ENCODE measurements at regions not wholly inside any gene's neighbourhood (a gene's known extent, or its start where the extent isn't known, plus 50 kb on each side); places are given as distances from the start of the nearest gene placed in this dataset.
"Not testable (repeated sequence)": the region's sequence is repeated elsewhere in the genome, so short reads cannot be mapped to it uniquely, and the experiment has no call there.

DNA sequence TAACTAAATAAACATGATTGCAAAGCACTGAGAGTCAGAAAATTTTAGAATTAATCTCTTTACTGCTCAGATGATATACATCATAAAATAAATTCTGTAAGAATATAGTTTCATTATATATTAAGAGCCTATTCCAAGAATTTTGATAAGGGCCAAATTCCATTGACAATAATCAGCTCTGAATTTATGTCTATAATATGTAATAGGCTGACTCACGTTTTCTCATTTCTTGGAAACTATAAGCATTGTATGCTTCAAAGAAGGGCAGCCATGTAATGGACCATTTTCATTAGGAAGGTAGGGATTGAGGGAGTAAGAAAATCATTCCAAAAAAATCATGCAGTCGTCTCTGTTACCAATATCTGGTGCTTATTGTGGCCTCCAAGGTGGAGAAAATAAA lies 315.9 kb downstream of the ZIC4 start:
- no peaks in the 10 kb centered on the region for H3K9me3 ChIP-seq (ENCODE audit: low read depth, low read length)
- H3K36me3 ChIP-seq (ENCODE audit: insufficient read depth, low read length) = no peaks in the 10 kb centered on the region
- no peak overlapping the region for H3K4me3 ChIP-seq
- no peak for DNase-seq (ENCODE audit: low read depth, low spot score)
- no peak overlapping the region for H3K9ac ChIP-seq (ENCODE audit: insufficient read length)
- no peak overlapping the region for H3K27ac ChIP-seq
- no peak for TF ChIP-seq FOXP2 (optimal IDR thresholded peaks at IDR 0.05; ENCODE audit: control extremely low read depth, extremely low read length, insufficient read depth)
- TF ChIP-seq POLR2AphosphoS5 (IDR thresholded peaks at IDR 0.05; ENCODE audit: borderline replicate concordance, low read depth, low read length) = no peak

DNA sequence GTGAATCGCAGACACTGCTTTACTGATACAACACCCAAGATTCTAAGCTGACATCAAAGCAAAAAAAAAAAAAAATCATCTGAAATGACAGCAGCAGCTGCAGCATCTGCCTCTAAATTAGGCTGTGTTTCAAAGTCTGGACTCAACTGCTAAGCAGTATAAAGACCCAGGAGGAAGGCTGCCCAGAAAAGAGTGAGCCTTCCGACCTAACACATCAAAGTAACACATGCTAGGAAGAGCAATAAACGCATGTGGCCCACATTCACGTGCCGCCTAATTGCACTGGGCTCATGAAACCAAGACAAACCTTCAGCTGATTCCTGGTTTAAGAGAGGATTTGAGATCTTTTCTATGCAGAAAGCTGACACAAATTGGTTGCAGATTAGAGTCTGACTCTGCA lies 317.1 kb downstream of the ZIC4 start:
- Histone ChIP-seq H3K9ac (ENCODE audit: insufficient read length) (no peak overlapping the region), H3K36me3 (ENCODE audit: insufficient read depth, low read length) (no peaks in the 10 kb centered on the region), H3K27ac (no peak overlapping the region), H3K4me3 (no peak overlapping the region), H3K9me3 (ENCODE audit: low read depth, low read length) (no peaks in the 10 kb centered on the region)
- no peak for DNase-seq (ENCODE audit: low read depth, low spot score)
- TF ChIP-seq EZH2 (IDR thresholded peaks at IDR 0.05) = no peak
- TF ChIP-seq FOXP2 (optimal IDR thresholded peaks at IDR 0.05; ENCODE audit: control extremely low read depth, extremely low read length, insufficient read depth) = no peak
- no peak for TF ChIP-seq POLR2AphosphoS5 (IDR thresholded peaks at IDR 0.05; ENCODE audit: borderline replicate concordance, low read depth, low read length)

DNA sequence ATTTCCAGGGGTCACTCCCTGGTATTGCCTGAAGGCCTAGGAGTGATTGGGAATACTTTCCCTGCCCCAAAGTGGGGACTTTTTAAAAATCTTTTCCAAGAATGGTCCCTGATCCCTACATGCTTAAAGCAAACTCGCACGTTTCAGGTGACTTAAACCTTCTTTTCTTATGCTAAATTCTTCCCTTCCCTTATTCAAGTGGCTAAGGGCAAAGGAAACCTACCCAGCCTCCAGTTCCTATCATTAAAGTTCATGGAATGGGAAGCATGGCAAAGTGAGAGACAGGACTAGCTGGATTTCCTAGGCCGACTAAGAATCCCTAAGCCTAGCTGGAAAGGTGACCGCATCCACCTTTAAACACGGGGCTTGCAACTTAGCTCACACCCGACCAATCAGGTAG lies 346.8 kb downstream of the ZIC4 start:
- H3K4me3 ChIP-seq; H3K27ac ChIP-seq; DNase-seq (ENCODE audit: low read depth, low spot score); H3K36me3 ChIP-seq (ENCODE audit: insufficient read depth, low read length); H3K9ac ChIP-seq (ENCODE audit: insufficient read length); H3K9me3 ChIP-seq (ENCODE audit: low read depth, low read length): not testable (repeated sequence)

DNA sequence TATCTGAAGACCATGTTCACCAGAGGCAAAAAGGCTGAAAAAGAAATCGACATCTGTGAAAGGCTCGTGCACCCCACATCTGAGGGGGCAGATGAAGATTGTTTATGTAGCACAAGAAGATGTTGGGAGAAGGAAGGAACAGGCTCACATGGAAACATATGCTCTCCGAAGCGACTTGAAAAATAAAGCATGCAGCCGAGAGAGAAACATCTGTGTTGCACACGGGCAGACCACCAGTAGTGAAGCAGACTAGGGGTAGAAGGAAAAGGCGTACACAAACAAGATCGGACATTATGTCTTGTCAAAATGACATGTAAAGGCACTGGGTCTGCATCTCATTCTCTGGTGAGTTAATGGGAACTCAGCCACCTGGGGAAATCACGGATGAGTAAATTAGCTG lies 356.5 kb downstream of the ZIC4 start:
- H3K36me3 ChIP-seq (ENCODE audit: insufficient read depth, low read length) = no peaks in the 10 kb centered on the region
- H3K9me3 ChIP-seq (ENCODE audit: low read depth, low read length) = no peaks in the 10 kb centered on the region; the same call in 1 of the 2 replicates
- no peak for DNase-seq (ENCODE audit: low read depth, low spot score)
- H3K27ac ChIP-seq = no peak overlapping the region
- TF ChIP-seq FOXP2 (optimal IDR thresholded peaks at IDR 0.05; ENCODE audit: control extremely low read depth, extremely low read length, insufficient read depth) (no peak), POLR2AphosphoS5 (IDR thresholded peaks at IDR 0.05; ENCODE audit: borderline replicate concordance, low read depth, low read length) (no peak), EZH2 (IDR thresholded peaks at IDR 0.05) (no peak)
- H3K9ac ChIP-seq (ENCODE audit: insufficient read length) = no peak overlapping the region
- no peak overlapping the region for H3K4me3 ChIP-seq

DNA sequence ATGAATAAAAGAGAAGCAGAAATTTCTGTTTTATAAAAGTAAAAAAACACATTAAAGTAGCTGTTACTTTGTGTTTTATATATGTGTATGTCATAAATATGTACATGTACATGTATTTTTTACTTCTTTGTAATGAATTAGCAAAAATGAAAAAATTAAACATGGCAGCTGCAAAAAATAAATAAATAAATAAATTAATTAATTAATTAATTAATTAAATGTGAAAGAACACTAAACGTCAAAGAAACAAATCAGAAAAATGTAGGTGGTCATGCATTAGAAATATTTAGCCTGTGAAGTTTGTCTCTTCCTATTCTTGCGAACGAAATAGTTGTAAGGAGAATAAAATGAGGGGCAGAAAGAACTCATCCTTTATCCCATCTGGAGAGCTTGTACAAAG lies 357.0 kb downstream of the ZIC4 start:
- DNase-seq (ENCODE audit: low read depth, low spot score) = no peak
- Histone ChIP-seq H3K36me3 (ENCODE audit: insufficient read depth, low read length) (no peaks in the 10 kb centered on the region), H3K9ac (ENCODE audit: insufficient read length) (no peak overlapping the region), H3K4me3 (no peak overlapping the region), H3K9me3 (ENCODE audit: low read depth, low read length) (no peaks in the 10 kb centered on the region), H3K27ac (no peak overlapping the region)
- TF ChIP-seq POLR2AphosphoS5 (IDR thresholded peaks at IDR 0.05; ENCODE audit: borderline replicate concordance, low read depth, low read length) (no peak), FOXP2 (optimal IDR thresholded peaks at IDR 0.05; ENCODE audit: control extremely low read depth, extremely low read length, insufficient read depth) (no peak), EZH2 (IDR thresholded peaks at IDR 0.05) (no peak)

DNA sequence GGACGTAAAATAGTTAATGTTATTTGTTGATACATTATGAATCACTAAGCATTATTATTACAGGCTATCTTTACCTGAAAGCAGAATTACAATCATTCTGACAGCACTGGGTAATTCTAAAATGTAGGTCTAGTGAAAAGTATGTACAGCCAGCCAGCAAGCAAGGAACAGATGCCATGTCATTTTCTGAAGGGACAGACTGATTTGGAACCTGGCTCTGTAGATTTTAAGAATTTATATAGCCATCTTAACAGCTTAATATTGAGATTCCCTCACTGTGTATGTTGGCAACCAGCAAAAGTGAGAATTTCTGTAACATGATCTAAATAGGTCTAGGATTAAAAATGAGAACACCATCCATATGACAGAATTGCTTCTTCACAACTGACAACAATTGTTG lies 359.4 kb downstream of the ZIC4 start:
- TF ChIP-seq FOXP2 (optimal IDR thresholded peaks at IDR 0.05; ENCODE audit: control extremely low read depth, extremely low read length, insufficient read depth) = no peak
- no peak for TF ChIP-seq EZH2 (IDR thresholded peaks at IDR 0.05)
- TF ChIP-seq POLR2AphosphoS5 (IDR thresholded peaks at IDR 0.05; ENCODE audit: borderline replicate concordance, low read depth, low read length) = no peak
- H3K9me3 ChIP-seq (ENCODE audit: low read depth, low read length) = no peaks in the 10 kb centered on the region
- no peak overlapping the region for H3K9ac ChIP-seq (ENCODE audit: insufficient read length)
- H3K4me3 ChIP-seq = no peak overlapping the region
- no peak overlapping the region for H3K27ac ChIP-seq
- DNase-seq (ENCODE audit: low read depth, low spot score) = no peak
- H3K36me3 ChIP-seq (ENCODE audit: insufficient read depth, low read length) = no peaks in the 10 kb centered on the region

DNA sequence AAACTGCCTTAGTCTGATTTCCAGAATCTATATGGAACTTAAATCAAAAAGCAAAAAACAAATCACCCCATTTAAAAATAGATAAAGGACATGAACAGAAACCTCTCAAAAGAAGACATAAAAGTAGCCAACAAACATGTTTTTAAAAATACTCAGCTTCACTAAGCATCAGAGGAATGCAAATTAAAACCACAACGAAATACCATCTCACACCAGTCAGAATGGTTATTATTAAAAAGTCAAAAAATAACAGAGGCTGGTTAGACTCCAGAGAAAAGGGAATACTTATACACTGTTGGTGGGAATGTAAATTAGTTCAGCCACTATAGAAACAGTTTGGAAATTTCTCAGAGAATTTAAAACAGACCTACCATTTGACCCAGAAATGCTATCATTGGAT lies 367.9 kb downstream of the ZIC4 start:
- DNase-seq (ENCODE audit: low read depth, low spot score) = no peak
- Histone ChIP-seq H3K27ac (no peak overlapping the region), H3K9me3 (ENCODE audit: low read depth, low read length) (peaks cover 9% of the 10 kb centered on the region; the same call in 1 of the 2 replicates), H3K36me3 (ENCODE audit: insufficient read depth, low read length) (no peaks in the 10 kb centered on the region), H3K9ac (ENCODE audit: insufficient read length) (no peak overlapping the region), H3K4me3 (no peak overlapping the region)
- TF ChIP-seq EZH2 (IDR thresholded peaks at IDR 0.05) (no peak), POLR2AphosphoS5 (IDR thresholded peaks at IDR 0.05; ENCODE audit: borderline replicate concordance, low read depth, low read length) (no peak), FOXP2 (optimal IDR thresholded peaks at IDR 0.05; ENCODE audit: control extremely low read depth, extremely low read length, insufficient read depth) (no peak)

DNA sequence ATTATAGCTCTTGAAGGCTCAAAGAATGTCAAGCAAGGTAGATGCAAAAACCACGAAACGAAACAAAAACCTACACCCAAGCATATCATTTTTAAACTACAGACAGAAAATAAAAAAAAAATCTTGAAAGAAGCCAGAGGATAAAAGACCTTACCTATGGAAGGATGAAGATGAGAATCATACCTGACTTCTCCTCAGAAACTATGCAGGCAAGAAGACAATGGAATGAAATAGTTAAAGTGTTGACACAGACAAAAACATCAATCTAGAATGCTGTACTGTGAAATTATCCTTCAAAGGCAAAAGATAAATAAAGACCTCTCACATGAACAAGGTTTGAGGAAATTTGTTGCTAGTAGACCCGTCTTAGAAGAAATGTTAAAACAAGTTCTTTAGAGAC lies 372.0 kb downstream of the ZIC4 start:
- TF ChIP-seq EZH2 (IDR thresholded peaks at IDR 0.05) = no peak
- TF ChIP-seq POLR2AphosphoS5 (IDR thresholded peaks at IDR 0.05; ENCODE audit: borderline replicate concordance, low read depth, low read length) = no peak
- TF ChIP-seq FOXP2 (optimal IDR thresholded peaks at IDR 0.05; ENCODE audit: control extremely low read depth, extremely low read length, insufficient read depth) = no peak
- no peak overlapping the region for H3K4me3 ChIP-seq
- no peak overlapping the region for H3K9ac ChIP-seq (ENCODE audit: insufficient read length)
- H3K27ac ChIP-seq = no peak overlapping the region
- H3K36me3 ChIP-seq (ENCODE audit: insufficient read depth, low read length) = no peaks in the 10 kb centered on the region
- H3K9me3 ChIP-seq (ENCODE audit: low read depth, low read length) = peaks cover 9% of the 10 kb centered on the region; the same call in 1 of the 2 replicates
- DNase-seq (ENCODE audit: low read depth, low spot score) = no peak

DNA sequence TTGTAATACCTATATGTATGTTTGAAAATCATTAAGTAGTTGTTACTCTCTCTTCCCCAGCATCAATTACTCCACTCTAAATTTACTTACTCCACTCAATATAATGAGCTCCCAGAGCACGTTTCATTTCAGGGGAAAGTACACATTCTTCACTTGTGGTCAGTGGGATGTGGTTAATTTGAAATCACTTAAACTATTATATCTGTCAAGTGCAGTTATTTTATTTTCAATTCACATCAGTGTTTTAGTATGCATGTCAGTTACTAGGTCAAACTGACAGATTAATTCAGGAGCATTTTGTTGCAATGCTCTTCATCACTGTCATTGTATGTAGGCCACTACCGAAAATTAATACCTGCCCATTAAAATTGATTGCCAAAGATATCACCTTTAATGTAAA lies 376.1 kb downstream of the ZIC4 start:
- H3K4me3 ChIP-seq = no peak overlapping the region
- H3K9ac ChIP-seq (ENCODE audit: insufficient read length) = no peak overlapping the region
- no peak overlapping the region for H3K27ac ChIP-seq
- DNase-seq (ENCODE audit: low read depth, low spot score) = no peak
- H3K9me3 ChIP-seq (ENCODE audit: low read depth, low read length) = peaks cover 4% of the 10 kb centered on the region; the same call in 1 of the 2 replicates
- TF ChIP-seq EZH2 (IDR thresholded peaks at IDR 0.05) (no peak), FOXP2 (optimal IDR thresholded peaks at IDR 0.05; ENCODE audit: control extremely low read depth, extremely low read length, insufficient read depth) (no peak), POLR2AphosphoS5 (IDR thresholded peaks at IDR 0.05; ENCODE audit: borderline replicate concordance, low read depth, low read length) (no peak)
- no peaks in the 10 kb centered on the region for H3K36me3 ChIP-seq (ENCODE audit: insufficient read depth, low read length)
